CD4-positive, alpha-beta T cell (primary cell): ENCODE measurements at regions not wholly inside any gene's neighbourhood (a gene's known extent, or its start where the extent isn't known, plus 50 kb on each side); places are given as distances from the start of the nearest gene placed in this dataset.
A peak's percentile ranks its signal among the peaks of the same experiment; 100 is the strongest.

ENCODE experiments used
- ATAC-seq: fragments of 200-7000 bp; cut with Tn5 transposase; one replicate; pipeline ENCODE4 v1.10.0; 2022; ENCODE audit warnings: mild to moderate bottlenecking; ENCODE audit not compliant: poor library complexity
- CTCF ChIA-PET: fragments of 350-600 bp; sonication (Branson Sonifier 250); formaldehyde crosslinking; loops from one replicate; lab custom pipeline; 2021; ENCODE audit warnings: antibody characterized with exemption, inconsistent platforms; lab: Charles Lee
- POLR2A ChIA-PET: fragments of 350-600 bp; sonication (Branson Sonifier 250); formaldehyde crosslinking; loops from one replicate; lab custom pipeline; 2021; ENCODE audit warnings: antibody characterized with exemption, inconsistent platforms; lab: Charles Lee
- DNase-seq, 14 experiments: peaks; one replicate each; pipeline ENCODE4 v3.0.0-alpha.2; 2013 to 2020; ENCODE audit warnings: mixed read lengths in 2 of 14
- H3K27ac ChIP-seq, 2 donors: one replicate each; pipeline versions ENCODE4 v1.5.1 to v1.7.0; 2013; ENCODE audit warnings: low read length in 2 of 2, low read depth in 1 of 2, mild to moderate bottlenecking in 1 of 2
- H3K27me3 ChIP-seq, 2 experiments: 1 replicate in 1 of 2; 2 replicates in 1 of 2; pipeline versions ENCODE4 v1.6.1 to v1.7.0; 2013; ENCODE audit warnings: low read length in 2 of 2, control low read depth in 1 of 2, mild to moderate bottlenecking in 1 of 2, moderate library complexity in 1 of 2; ENCODE audit not compliant: insufficient read depth in 2 of 2, control insufficient read depth in 1 of 2
- H3K36me3 ChIP-seq: one replicate; pipeline ENCODE4 v1.6.1; 2013; ENCODE audit warnings: low read length, control low read depth; ENCODE audit not compliant: insufficient read depth
- H3K4me1 ChIP-seq: one replicate; pipeline ENCODE4 v1.6.1; 2013; ENCODE audit warnings: low read length, control low read depth; ENCODE audit not compliant: insufficient read depth
- H3K4me3 ChIP-seq: one replicate; pipeline ENCODE4 v1.5.1; 2013; ENCODE audit warnings: mild to moderate bottlenecking, low read length, moderate library complexity
- H3K9me3 ChIP-seq, 2 experiments: 1 replicate in 1 of 2; 2 replicates in 1 of 2; pipeline versions ENCODE4 v1.6.1 to v1.7.0; 2013; ENCODE audit warnings: low read length in 2 of 2, mild to moderate bottlenecking in 2 of 2, control low read depth in 1 of 2, moderate library complexity in 1 of 2; ENCODE audit not compliant: control insufficient read depth in 1 of 2, insufficient read depth in 1 of 2
- H3K27ac Mint-ChIP-seq: one replicate; pipeline ENCODE4 v1.8.0; 2020; ENCODE audit warnings: mixed read lengths
- H3K27me3 Mint-ChIP-seq: one replicate; pipeline ENCODE4 v1.8.0; 2021; ENCODE audit warnings: mixed read lengths
- H3K36me3 Mint-ChIP-seq: one replicate; pipeline ENCODE4 v1.8.0; 2021; ENCODE audit warnings: low read depth, mixed read lengths
- H3K4me1 Mint-ChIP-seq: one replicate; pipeline ENCODE4 v1.8.0; 2021; ENCODE audit warnings: low read depth, mixed read lengths
- H3K4me3 Mint-ChIP-seq: one replicate; pipeline ENCODE4 v1.8.0; 2020; ENCODE audit warnings: mild to moderate bottlenecking, mixed read lengths
- H3K9me3 Mint-ChIP-seq: one replicate; pipeline ENCODE4 v1.8.0; 2020; ENCODE audit warnings: mixed read lengths
- intact Hi-C, 2 experiments: fragments of 100-400 bp; cut with DNase I in 1 of 2; cut with micrococcal nuclease in 1 of 2; formaldehyde crosslinking; loops; one replicate each; pipeline versions ENCODE4 v1.15.1 to v1.9.0; 2023 to 2025; cut with DNase I, micrococcal nuclease
- TF ChIP-seq, protein P1 (sequence below): fragments of 200-600 bp; IDR thresholded peaks from one replicate; pipeline ENCODE4 v1.8.0; 2022; ENCODE audit warnings: antibody characterized with exemption, mild to moderate bottlenecking

- Histone ChIP-seq H3K4me1 (peaks cover 5% of the 10 kb centered on the region), H3K9me3 (peaks cover 0 to 4% of the 10 kb centered on the region in 2 experiments), H3K36me3 (no peaks in the 10 kb centered on the region), H3K4me3 (no peak overlapping the region), H3K27me3 (no peaks in the 10 kb centered on the region), H3K27ac (no peak overlapping the region)
- intact Hi-C loops: no loop called here
- H3K4me3 Mint-ChIP-seq: no peak overlapping the region
- H3K27ac Mint-ChIP-seq: no peak overlapping the region
- CTCF ChIA-PET: no interaction called here
- TF ChIP-seq, protein P1, sequence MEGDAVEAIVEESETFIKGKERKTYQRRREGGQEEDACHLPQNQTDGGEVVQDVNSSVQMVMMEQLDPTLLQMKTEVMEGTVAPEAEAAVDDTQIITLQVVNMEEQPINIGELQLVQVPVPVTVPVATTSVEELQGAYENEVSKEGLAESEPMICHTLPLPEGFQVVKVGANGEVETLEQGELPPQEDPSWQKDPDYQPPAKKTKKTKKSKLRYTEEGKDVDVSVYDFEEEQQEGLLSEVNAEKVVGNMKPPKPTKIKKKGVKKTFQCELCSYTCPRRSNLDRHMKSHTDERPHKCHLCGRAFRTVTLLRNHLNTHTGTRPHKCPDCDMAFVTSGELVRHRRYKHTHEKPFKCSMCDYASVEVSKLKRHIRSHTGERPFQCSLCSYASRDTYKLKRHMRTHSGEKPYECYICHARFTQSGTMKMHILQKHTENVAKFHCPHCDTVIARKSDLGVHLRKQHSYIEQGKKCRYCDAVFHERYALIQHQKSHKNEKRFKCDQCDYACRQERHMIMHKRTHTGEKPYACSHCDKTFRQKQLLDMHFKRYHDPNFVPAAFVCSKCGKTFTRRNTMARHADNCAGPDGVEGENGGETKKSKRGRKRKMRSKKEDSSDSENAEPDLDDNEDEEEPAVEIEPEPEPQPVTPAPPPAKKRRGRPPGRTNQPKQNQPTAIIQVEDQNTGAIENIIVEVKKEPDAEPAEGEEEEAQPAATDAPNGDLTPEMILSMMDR: no peak
- peaks cover 2% of the 10 kb centered on the region for H3K9me3 Mint-ChIP-seq
- no peaks in the 10 kb centered on the region for H3K36me3 Mint-ChIP-seq
- POLR2A ChIA-PET: no interaction called here
- peaks cover 3% of the 10 kb centered on the region for H3K27me3 Mint-ChIP-seq
- ATAC-seq (no peak), DNase-seq (peak in 1 of 14 experiments; percentile 5)
- H3K4me1 Mint-ChIP-seq: peaks cover 10% of the 10 kb centered on the region
Measured at GRCh38 chr2:176999301-176999700, 213.3 kb upstream of the HNRNPA3 start.

DNA sequence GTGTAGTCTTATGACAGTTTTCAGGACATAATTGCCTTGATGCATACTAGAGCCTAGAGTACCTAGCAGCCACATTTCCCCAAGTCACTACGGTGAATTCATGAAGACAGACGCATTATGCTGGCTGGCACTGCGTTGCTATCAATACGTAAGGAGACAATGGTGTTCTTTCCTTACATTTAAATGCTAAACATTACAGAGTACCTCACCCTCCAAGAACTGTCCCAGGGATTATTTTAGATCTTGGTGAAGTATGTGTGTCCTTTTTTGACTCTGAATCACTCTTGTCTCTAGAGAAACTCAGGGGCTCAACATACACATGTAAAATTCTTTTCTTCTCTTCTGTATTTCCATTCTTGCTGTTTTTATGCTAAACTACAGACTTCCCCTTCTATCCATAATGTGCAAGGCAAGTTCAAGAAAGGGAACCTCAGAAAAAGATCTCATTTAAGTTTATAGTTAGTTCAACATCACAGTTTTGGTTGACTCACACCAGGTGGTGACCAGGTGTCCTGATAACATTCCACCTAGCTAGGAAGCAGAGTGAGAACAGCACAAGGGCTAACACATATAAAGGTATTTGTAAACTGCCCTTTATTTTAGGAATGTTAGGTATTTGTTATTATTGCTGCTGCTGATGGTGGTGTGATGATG, 212.4 kb upstream of the HNRNPA3 start:
- H3K36me3 ChIP-seq: no peaks in the 10 kb centered on the region
- H3K27ac ChIP-seq: no peak overlapping the region
- POLR2A ChIA-PET: no interaction called here
- intact Hi-C loops: no loop called here
- TF ChIP-seq, protein P1: no peak
- H3K4me1 ChIP-seq: peaks cover 5% of the 10 kb centered on the region
- no peaks in the 10 kb centered on the region for H3K27me3 ChIP-seq
- H3K27me3 Mint-ChIP-seq: peaks cover 3% of the 10 kb centered on the region
- CTCF ChIA-PET: no interaction called here
- DNase-seq (no peak), ATAC-seq (no peak)
- H3K9me3 Mint-ChIP-seq: peaks cover 2% of the 10 kb centered on the region
- peaks cover 0 to 4% of the 10 kb centered on the region in 2 experiments for H3K9me3 ChIP-seq
- no peak overlapping the region for H3K27ac Mint-ChIP-seq
- H3K4me3 ChIP-seq: no peak overlapping the region
- no peaks in the 10 kb centered on the region for H3K36me3 Mint-ChIP-seq
- H3K4me3 Mint-ChIP-seq: no peak overlapping the region
- H3K4me1 Mint-ChIP-seq: peaks cover 10% of the 10 kb centered on the region

DNA sequence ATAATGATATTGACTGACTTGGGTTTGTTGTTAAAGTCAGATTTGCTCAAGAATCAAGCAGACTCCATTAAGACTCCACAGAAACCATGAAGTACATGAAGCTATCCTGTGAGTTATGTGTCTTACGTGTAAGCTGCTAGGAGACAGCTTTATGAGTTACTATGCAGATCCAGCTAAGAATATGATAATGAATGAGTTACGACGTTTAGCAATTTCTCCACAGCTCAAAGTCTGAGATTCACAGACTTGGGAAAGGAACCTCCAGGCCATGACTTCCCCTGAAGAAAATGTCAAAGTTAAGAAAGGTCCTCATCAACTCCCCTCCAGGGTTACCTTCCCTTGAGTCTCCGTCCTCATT, 211.9 kb upstream of the HNRNPA3 start:
- no peak overlapping the region for H3K4me3 ChIP-seq
- CTCF ChIA-PET: no interaction called here
- no peak overlapping the region for H3K4me3 Mint-ChIP-seq
- H3K9me3 Mint-ChIP-seq: peaks cover 2% of the 10 kb centered on the region
- ATAC-seq (no peak), DNase-seq (no peak)
- H3K27me3 ChIP-seq: no peaks in the 10 kb centered on the region
- H3K27me3 Mint-ChIP-seq: peaks cover 3% of the 10 kb centered on the region
- H3K4me1 Mint-ChIP-seq: peaks cover 10% of the 10 kb centered on the region
- H3K27ac ChIP-seq: no peak overlapping the region
- TF ChIP-seq, protein P1: no peak
- H3K9me3 ChIP-seq: peaks cover 0 to 3% of the 10 kb centered on the region in 2 experiments
- peaks cover 5% of the 10 kb centered on the region for H3K4me1 ChIP-seq
- H3K36me3 Mint-ChIP-seq: no peaks in the 10 kb centered on the region
- no peak overlapping the region for H3K27ac Mint-ChIP-seq
- POLR2A ChIA-PET: no interaction called here
- H3K36me3 ChIP-seq: no peaks in the 10 kb centered on the region
- intact Hi-C loops: no loop called here
